Liver (tissue), 8 donors: ENCODE measurements at regions not wholly inside any gene's neighbourhood (a gene's known extent, or its start where the extent isn't known, plus 50 kb on each side); places are given as distances from the start of the nearest gene placed in this dataset.
"Not testable (repeated sequence)": the region's sequence is repeated elsewhere in the genome, so short reads cannot be mapped to it uniquely, and the experiment has no call there.

Source experiments
- DNase-seq: peaks from one replicate; pipeline ENCODE4 v3.0.0-alpha.2; 2017; ENCODE audit warnings: low spot score
- H3K27ac ChIP-seq, 2 donors: one replicate each; pipeline ENCODE4 v1.7.0; 2013; ENCODE audit warnings: inconsistent platforms in 2 of 2, low read length in 2 of 2, control low read depth in 1 of 2, low read depth in 1 of 2, mild to moderate bottlenecking in 1 of 2
- H3K27me3 ChIP-seq, 4 donors: one replicate each; pipeline versions ENCODE4 v1.6.1 to v1.7.0; 2013; ENCODE audit warnings: low read length in 3 of 4, inconsistent platforms in 1 of 4, mild to moderate bottlenecking in 1 of 4, moderate library complexity in 1 of 4; ENCODE audit not compliant: control insufficient read depth in 4 of 4, insufficient read depth in 4 of 4
- H3K36me3 ChIP-seq, 4 donors: one replicate each; pipeline versions ENCODE4 v1.6.1 to v1.7.0; 2013; ENCODE audit warnings: low read length in 3 of 4, mild to moderate bottlenecking in 3 of 4, low read depth in 1 of 4, moderate library complexity in 1 of 4; ENCODE audit not compliant: control insufficient read depth in 4 of 4, insufficient read depth in 3 of 4
- H3K4me1 ChIP-seq, 4 donors: one replicate each; pipeline versions ENCODE4 v1.6.1 to v1.7.0; 2013; ENCODE audit warnings: low read length in 3 of 4, mild to moderate bottlenecking in 3 of 4, moderate library complexity in 1 of 4; ENCODE audit not compliant: control insufficient read depth in 4 of 4, insufficient read depth in 4 of 4
- H3K4me3 ChIP-seq, 3 donors: one replicate each; pipeline versions ENCODE4 v1.6.1 to v1.7.0; 2013; ENCODE audit warnings: low read length in 3 of 3, control low read depth in 1 of 3, low read depth in 1 of 3, mild to moderate bottlenecking in 1 of 3
- H3K9ac ChIP-seq, 2 donors: one replicate each; pipeline ENCODE4 v1.7.0; 2013; ENCODE audit warnings: low read length in 2 of 2, mild to moderate bottlenecking in 2 of 2, moderate library complexity in 2 of 2, control low read depth in 1 of 2, low read depth in 1 of 2
- H3K9me3 ChIP-seq, 4 donors: one replicate each; pipeline versions ENCODE4 v1.6.1 to v1.7.0; 2013; ENCODE audit warnings: low read length in 3 of 4; ENCODE audit not compliant: control insufficient read depth in 4 of 4
- ATF3 ChIP-seq: IDR thresholded peaks from 2 replicates; pipeline ENCODE4 v1.6.1; 2016; ENCODE audit warnings: antibody characterized with exemption
- EGR1 ChIP-seq, 2 donors: IDR thresholded peaks; 2 replicates each; pipeline ENCODE4 v1.6.1; 2016 to 2018; ENCODE audit warnings: antibody characterized with exemption in 2 of 2, low read depth in 2 of 2
- FOXA2 ChIP-seq: IDR thresholded peaks from 2 replicates; pipeline ENCODE4 v1.6.1; 2016; ENCODE audit warnings: antibody characterized with exemption
- GABPA ChIP-seq, 2 donors: IDR thresholded peaks in 1 of 2; conservative IDR thresholded peaks in 1 of 2; 2 replicates each; pipeline ENCODE4 v1.6.1; 2016; ENCODE audit warnings: antibody characterized with exemption in 2 of 2, mild to moderate bottlenecking in 1 of 2, moderate library complexity in 1 of 2
- JUND ChIP-seq, 2 donors: IDR thresholded peaks; 2 replicates each; pipeline ENCODE4 v1.6.1; 2016; ENCODE audit warnings: antibody characterized with exemption in 2 of 2
- RAD21 ChIP-seq, 2 donors: IDR thresholded peaks; 2 replicates each; pipeline ENCODE4 v1.6.1; 2016; ENCODE audit warnings: antibody characterized with exemption in 2 of 2, mild to moderate bottlenecking in 2 of 2
- REST ChIP-seq: IDR thresholded peaks from 2 replicates; pipeline ENCODE4 v1.6.1; 2016; ENCODE audit warnings: antibody characterized with exemption, mild to moderate bottlenecking
- RXRA ChIP-seq, 2 donors: IDR thresholded peaks; 2 replicates each; pipeline ENCODE4 v1.6.1; 2017 to 2018; ENCODE audit warnings: antibody characterized with exemption in 2 of 2, mild to moderate bottlenecking in 1 of 2
- SP1 ChIP-seq: IDR thresholded peaks from 2 replicates; pipeline ENCODE4 v1.6.1; 2018; ENCODE audit warnings: antibody characterized with exemption, mild to moderate bottlenecking
- TAF1 ChIP-seq: conservative IDR thresholded peaks from 2 replicates; pipeline ENCODE4 v1.6.1; 2016; ENCODE audit warnings: antibody characterized with exemption, mild to moderate bottlenecking
- WGBS: extraction: QIAGEN DNeasy Blood & Tissue Kit; methylation state at CpG from one replicate; pipeline ENCODE4 v1.1.7; 2013; 5-methylcytosine and 5-hydroxymethylcytosine counted together
- TF ChIP-seq, protein P1 (sequence below): IDR thresholded peaks from 2 replicates; pipeline ENCODE4 v1.6.1; 2016; ENCODE audit warnings: antibody characterized with exemption
- TF ChIP-seq, protein P2 (sequence below): fragments of 150-350 bp; IDR thresholded peaks from 2 replicates; pipeline ENCODE4 v1.5.1; 2017; ENCODE audit warnings: improper control_type of control experiment, low read depth, low read length; ENCODE audit not compliant: missing input control
- donor health status: healthy.
- donor health status: healthy.
- donor health status: healthy.
- donor health status: healthy.
- donor health status: healthy.

GRCh38 chr3:184502123-184502667 is 59.4 kb upstream of the EPHB3 start:
- 88% methylated on average over 4 of the region's 4 CpGs for WGBS
- H3K4me3 ChIP-seq, result no peak overlapping the region

DNA sequence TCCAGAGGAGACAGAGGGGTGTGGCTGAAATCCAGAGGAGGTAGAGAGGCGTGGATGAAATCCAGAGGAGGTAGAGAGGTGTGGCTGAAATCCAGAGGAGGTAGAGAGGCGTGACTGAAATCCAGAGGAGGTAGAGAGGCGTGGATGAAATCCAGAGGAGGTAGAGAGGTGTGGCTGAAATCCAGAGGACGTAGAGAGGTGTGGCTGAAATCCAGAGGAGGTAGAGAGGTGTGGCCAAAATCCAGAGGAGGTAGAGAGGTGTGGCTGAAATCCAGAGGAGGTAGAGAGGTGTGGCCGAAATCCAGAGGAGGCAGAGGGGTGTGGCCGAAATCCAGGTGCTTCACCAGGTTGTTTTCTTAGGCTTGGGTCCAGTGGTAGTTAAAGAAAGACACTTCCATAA is 58.7 kb upstream of the EPHB3 start:
- H3K4me3 ChIP-seq, H3K27me3 ChIP-seq, H3K9me3 ChIP-seq, H3K27ac ChIP-seq, H3K4me1 ChIP-seq, H3K9ac ChIP-seq, DNase-seq, H3K36me3 ChIP-seq: not testable (repeated sequence)
- 60% methylated on average over 6 of the region's 6 CpGs for WGBS

More at GRCh38 chr3:184502123-184502667, 59.4 kb upstream of the EPHB3 start:
- Histone ChIP-seq H3K4me1 (no peaks in the 10 kb centered on the region), H3K9me3 (peaks cover 0 to 5% (median 0%) of the 10 kb centered on the region in 4 donors), H3K27ac (no peak overlapping the region), H3K27me3 (peaks cover 0 to 8% (median 0%) of the 10 kb centered on the region in 4 donors), H3K9ac (no peak overlapping the region), H3K36me3 (no peaks in the 10 kb centered on the region)
- TF ChIP-seq GABPA (IDR thresholded peaks at IDR 0.05 in 1 of 2, conservative IDR thresholded peaks at IDR 0.05 in 1 of 2), result no peak
- TF ChIP-seq, protein P1, sequence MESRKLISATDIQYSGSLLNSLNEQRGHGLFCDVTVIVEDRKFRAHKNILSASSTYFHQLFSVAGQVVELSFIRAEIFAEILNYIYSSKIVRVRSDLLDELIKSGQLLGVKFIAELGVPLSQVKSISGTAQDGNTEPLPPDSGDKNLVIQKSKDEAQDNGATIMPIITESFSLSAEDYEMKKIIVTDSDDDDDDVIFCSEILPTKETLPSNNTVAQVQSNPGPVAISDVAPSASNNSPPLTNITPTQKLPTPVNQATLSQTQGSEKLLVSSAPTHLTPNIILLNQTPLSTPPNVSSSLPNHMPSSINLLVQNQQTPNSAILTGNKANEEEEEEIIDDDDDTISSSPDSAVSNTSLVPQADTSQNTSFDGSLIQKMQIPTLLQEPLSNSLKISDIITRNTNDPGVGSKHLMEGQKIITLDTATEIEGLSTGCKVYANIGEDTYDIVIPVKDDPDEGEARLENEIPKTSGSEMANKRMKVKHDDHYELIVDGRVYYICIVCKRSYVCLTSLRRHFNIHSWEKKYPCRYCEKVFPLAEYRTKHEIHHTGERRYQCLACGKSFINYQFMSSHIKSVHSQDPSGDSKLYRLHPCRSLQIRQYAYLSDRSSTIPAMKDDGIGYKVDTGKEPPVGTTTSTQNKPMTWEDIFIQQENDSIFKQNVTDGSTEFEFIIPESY, result no peak
- TF ChIP-seq SP1, result no peak
- no peak for TF ChIP-seq REST
- no peak for TF ChIP-seq EGR1 (IDR thresholded peaks at IDR 0.05; ENCODE audit: low read depth in 2 of 2)
- TF ChIP-seq, protein P2, sequence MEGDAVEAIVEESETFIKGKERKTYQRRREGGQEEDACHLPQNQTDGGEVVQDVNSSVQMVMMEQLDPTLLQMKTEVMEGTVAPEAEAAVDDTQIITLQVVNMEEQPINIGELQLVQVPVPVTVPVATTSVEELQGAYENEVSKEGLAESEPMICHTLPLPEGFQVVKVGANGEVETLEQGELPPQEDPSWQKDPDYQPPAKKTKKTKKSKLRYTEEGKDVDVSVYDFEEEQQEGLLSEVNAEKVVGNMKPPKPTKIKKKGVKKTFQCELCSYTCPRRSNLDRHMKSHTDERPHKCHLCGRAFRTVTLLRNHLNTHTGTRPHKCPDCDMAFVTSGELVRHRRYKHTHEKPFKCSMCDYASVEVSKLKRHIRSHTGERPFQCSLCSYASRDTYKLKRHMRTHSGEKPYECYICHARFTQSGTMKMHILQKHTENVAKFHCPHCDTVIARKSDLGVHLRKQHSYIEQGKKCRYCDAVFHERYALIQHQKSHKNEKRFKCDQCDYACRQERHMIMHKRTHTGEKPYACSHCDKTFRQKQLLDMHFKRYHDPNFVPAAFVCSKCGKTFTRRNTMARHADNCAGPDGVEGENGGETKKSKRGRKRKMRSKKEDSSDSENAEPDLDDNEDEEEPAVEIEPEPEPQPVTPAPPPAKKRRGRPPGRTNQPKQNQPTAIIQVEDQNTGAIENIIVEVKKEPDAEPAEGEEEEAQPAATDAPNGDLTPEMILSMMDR, result no peak
- no peak for TF ChIP-seq RAD21 (IDR thresholded peaks at IDR 0.05)
- TF ChIP-seq JUND (IDR thresholded peaks at IDR 0.05), result no peak
- TF ChIP-seq FOXA2, result no peak
- TF ChIP-seq ATF3, result no peak
- no peak for TF ChIP-seq TAF1
- TF ChIP-seq RXRA (IDR thresholded peaks at IDR 0.05), result no peak
- no peak for DNase-seq
